GM23338 (cell line): ENCODE measurements at regions not wholly inside any gene's neighbourhood (a gene's known extent, or its start where the extent isn't known, plus 50 kb on each side); places are given as distances from the start of the nearest gene placed in this dataset.
A peak's percentile ranks its signal among the peaks of the same experiment; 100 is the strongest.

Experiments
- ATAC-seq: fragments of 200-7000 bp; cut with Tn5 transposase; 3 replicates; pipeline ENCODE4 v1.9.1; 2020
- DNase-seq: peaks from one replicate; pipeline ENCODE4 v3.0.0-alpha.2; 2015; ENCODE audit warnings: low spot score
- H2AFZ ChIP-seq: fragments of 200-600 bp; sonication (generic); 2 replicates; pipeline ENCODE4 v1.8.0; 2016; ENCODE audit warnings: antibody characterized with exemption, mild to moderate bottlenecking, moderate library complexity
- H3F3A ChIP-seq: fragments of 200-600 bp; sonication (generic); replicated peaks from 2 replicates; pipeline ENCODE4 v1.8.0; 2017; ENCODE audit warnings: antibody characterized with exemption, mixed run types, low read depth
- H3K27ac ChIP-seq: fragments of 200-600 bp; sonication (generic); 2 replicates; pipeline ENCODE4 v1.6.1; 2016; ENCODE audit warnings: low read depth
- H3K27me3 ChIP-seq: fragments of 200-600 bp; sonication (generic); 2 replicates; pipeline ENCODE4 v1.8.0; 2016; ENCODE audit warnings: mild to moderate bottlenecking, mixed run types, moderate library complexity; ENCODE audit not compliant: insufficient read depth
- H3K36me3 ChIP-seq: fragments of 200-600 bp; sonication (generic); 2 replicates; pipeline ENCODE4 v1.8.0; 2016; ENCODE audit warnings: mild to moderate bottlenecking; ENCODE audit not compliant: insufficient read depth
- H3K4me1 ChIP-seq: fragments of 200-600 bp; sonication (generic); 2 replicates; pipeline ENCODE4 v1.8.0; 2016; ENCODE audit warnings: mild to moderate bottlenecking, moderate library complexity; ENCODE audit not compliant: insufficient read depth
- H3K4me2 ChIP-seq: fragments of 200-600 bp; sonication (generic); 2 replicates; pipeline ENCODE4 v1.7.1; 2017; ENCODE audit warnings: mixed run types
- H3K4me3 ChIP-seq: fragments of 200-600 bp; sonication (generic); 2 replicates; pipeline ENCODE4 v1.6.1; 2016; ENCODE audit warnings: mixed run types
- H3K79me2 ChIP-seq: fragments of 200-600 bp; sonication (generic); replicated peaks from 2 replicates; pipeline ENCODE4 v1.8.0; 2017; ENCODE audit warnings: mild to moderate bottlenecking; ENCODE audit not compliant: insufficient read depth
- H3K9me2 ChIP-seq: fragments of 200-600 bp; sonication (generic); 2 replicates; pipeline ENCODE4 v1.8.0; 2017; ENCODE audit not compliant: insufficient read depth
- H4K20me1 ChIP-seq: fragments of 200-600 bp; sonication (generic); replicated peaks from 2 replicates; pipeline ENCODE4 v1.8.0; 2017; ENCODE audit warnings: mild to moderate bottlenecking; ENCODE audit not compliant: insufficient read depth
- H3K27ac Mint-ChIP-seq: 2 replicates; pipeline ENCODE4 v1.8.0; 2020; ENCODE audit warnings: inconsistent platforms, mild to moderate bottlenecking, moderate library complexity, mixed read lengths
- H3K27me3 Mint-ChIP-seq: 3 replicates; pipeline ENCODE4 v1.8.0; 2022; ENCODE audit warnings: low read depth, mild to moderate bottlenecking, moderate library complexity, mixed read lengths, inconsistent platforms; ENCODE audit not compliant: insufficient read depth, poor library complexity
- H3K36me3 Mint-ChIP-seq: 3 replicates; pipeline ENCODE4 v1.8.0; 2021; ENCODE audit warnings: low read depth, mild to moderate bottlenecking, inconsistent platforms, moderate library complexity, mixed read lengths
- H3K4me1 Mint-ChIP-seq: 3 replicates; pipeline ENCODE4 v1.8.0; 2020; ENCODE audit warnings: mild to moderate bottlenecking, inconsistent platforms, mixed read lengths
- H3K4me3 Mint-ChIP-seq: 3 replicates; pipeline ENCODE4 v1.8.0; 2021; ENCODE audit warnings: moderate library complexity, mild to moderate bottlenecking, inconsistent platforms, mixed read lengths
- H3K9me3 Mint-ChIP-seq: 3 replicates; pipeline ENCODE4 v1.8.0; 2020; ENCODE audit warnings: moderate library complexity, mild to moderate bottlenecking, inconsistent platforms, mixed read lengths
- CREB1 ChIP-seq: fragments of 250-450 bp; sonication (Bioruptor Pico); IDR thresholded peaks from 2 replicates; pipeline ENCODE4 v1.5.0; 2020; ENCODE audit warnings: low read depth, mild to moderate bottlenecking, moderate library complexity
- EZH2phosphoT487 ChIP-seq: fragments of 200-600 bp; sonication (generic); IDR thresholded peaks from one replicate; pipeline ENCODE4 v1.8.1; 2018; ENCODE audit warnings: antibody characterized with exemption; ENCODE audit not compliant: unreplicated experiment
- JUNB ChIP-seq: IDR thresholded peaks from one replicate; pipeline ENCODE4 v1.6.1; 2016; ENCODE audit warnings: antibody characterized with exemption; ENCODE audit not compliant: unreplicated experiment
- REST ChIP-seq: IDR thresholded peaks from one replicate; pipeline ENCODE4 v1.6.1; 2018; ENCODE audit warnings: antibody characterized with exemption; ENCODE audit not compliant: unreplicated experiment
- STAT1 ChIP-seq: IDR thresholded peaks from one replicate; pipeline ENCODE4 v1.6.1; 2016; ENCODE audit warnings: antibody characterized with exemption; ENCODE audit not compliant: unreplicated experiment
- ZNF114 ChIP-seq: fragments of 250-450 bp; sonication (Bioruptor Pico); IDR thresholded peaks from 2 replicates; pipeline ENCODE4 v1.5.0; 2020; ENCODE audit warnings: mild to moderate bottlenecking, moderate library complexity
- ZNF331 ChIP-seq: fragments of 250-450 bp; sonication (Bioruptor Pico); IDR thresholded peaks from 2 replicates; pipeline ENCODE4 v1.5.0; 2020; ENCODE audit warnings: low read depth, mild to moderate bottlenecking, moderate library complexity
- TF ChIP-seq, protein P1 (sequence below), 2 experiments: fragments of 200-600 bp in 1 of 2; sonication (generic) in 1 of 2; conservative IDR thresholded peaks; 2 replicates each; pipeline versions ENCODE4 v1.5.1 to v1.6.1; 2016 to 2017; ENCODE audit warnings: antibody characterized with exemption in 2 of 2, low read depth in 2 of 2, mild to moderate bottlenecking in 2 of 2, moderate library complexity in 1 of 2

GRCh38 chr2:74041726-74042125, 57.0 kb downstream of the TET3 start:
- H3K79me2 ChIP-seq: peaks cover 74% of the 10 kb centered on the region
- no peaks in the 10 kb centered on the region for H3K36me3 ChIP-seq
- Mint-ChIP-seq H3K4me3 (no peak overlapping the region), H3K27ac (no peak overlapping the region), H3K9me3 (no peaks in the 10 kb centered on the region), H3K36me3 (peaks cover under 1% of the 10 kb centered on the region), H3K4me1 (peaks cover 32% of the 10 kb centered on the region), H3K27me3 (peaks cover 4% of the 10 kb centered on the region)
- TF ChIP-seq JUNB (no peak), ZNF331 (CRISPR knock-in tag) (no peak), EZH2phosphoT487 (no peak)
- H3K27me3 ChIP-seq: no peaks in the 10 kb centered on the region
- H3K4me3 ChIP-seq: no peak overlapping the region
- peaks cover 45% of the 10 kb centered on the region for H4K20me1 ChIP-seq
- no peak overlapping the region for H3K27ac ChIP-seq
- H3K4me1 ChIP-seq: peaks cover 17% of the 10 kb centered on the region
- ATAC-seq (no peak), DNase-seq (no peak)
- no peaks in the 10 kb centered on the region for H3K9me2 ChIP-seq
- no peak overlapping the region for H3K4me2 ChIP-seq
- H3F3A ChIP-seq: no peaks in the 10 kb centered on the region
- H2AFZ ChIP-seq: no peak overlapping the region

DNA sequence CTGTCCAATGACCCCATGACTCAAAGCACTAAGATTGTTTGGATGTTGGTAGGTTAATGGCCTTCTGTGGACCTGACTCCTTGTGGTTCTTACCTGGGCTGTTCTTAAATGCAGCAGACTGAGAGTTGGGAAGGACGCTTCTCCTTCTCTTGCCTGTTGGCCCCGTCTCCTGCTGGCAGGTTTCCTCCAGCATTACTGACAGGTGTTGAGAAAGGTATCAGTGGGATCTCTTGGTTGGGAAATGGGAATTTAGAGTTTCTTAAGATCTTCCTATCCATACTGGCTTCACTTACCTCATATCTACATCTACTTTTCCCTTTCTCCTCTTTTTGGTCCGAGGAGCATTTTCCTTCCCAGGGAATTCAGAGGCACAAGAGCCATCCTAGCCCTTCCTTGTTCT, 57.9 kb downstream of the TET3 start:
- no peak overlapping the region for H2AFZ ChIP-seq
- DNase-seq (no peak), ATAC-seq (no peak)
- no peaks in the 10 kb centered on the region for H3K27me3 ChIP-seq
- 0 out of 2 replicates have a peak overlapping the region, but pooled peaks have one; percentile 55 for H3K4me2 ChIP-seq
- H3K4me1 Mint-ChIP-seq: peaks cover 32% of the 10 kb centered on the region
- H3K4me3 ChIP-seq: no peak overlapping the region
- TF ChIP-seq REST (no peak), CREB1 (CRISPR knock-in tag) (no peak), ZNF114 (CRISPR knock-in tag) (no peak), STAT1 (no peak)
- TF ChIP-seq, protein P1, sequence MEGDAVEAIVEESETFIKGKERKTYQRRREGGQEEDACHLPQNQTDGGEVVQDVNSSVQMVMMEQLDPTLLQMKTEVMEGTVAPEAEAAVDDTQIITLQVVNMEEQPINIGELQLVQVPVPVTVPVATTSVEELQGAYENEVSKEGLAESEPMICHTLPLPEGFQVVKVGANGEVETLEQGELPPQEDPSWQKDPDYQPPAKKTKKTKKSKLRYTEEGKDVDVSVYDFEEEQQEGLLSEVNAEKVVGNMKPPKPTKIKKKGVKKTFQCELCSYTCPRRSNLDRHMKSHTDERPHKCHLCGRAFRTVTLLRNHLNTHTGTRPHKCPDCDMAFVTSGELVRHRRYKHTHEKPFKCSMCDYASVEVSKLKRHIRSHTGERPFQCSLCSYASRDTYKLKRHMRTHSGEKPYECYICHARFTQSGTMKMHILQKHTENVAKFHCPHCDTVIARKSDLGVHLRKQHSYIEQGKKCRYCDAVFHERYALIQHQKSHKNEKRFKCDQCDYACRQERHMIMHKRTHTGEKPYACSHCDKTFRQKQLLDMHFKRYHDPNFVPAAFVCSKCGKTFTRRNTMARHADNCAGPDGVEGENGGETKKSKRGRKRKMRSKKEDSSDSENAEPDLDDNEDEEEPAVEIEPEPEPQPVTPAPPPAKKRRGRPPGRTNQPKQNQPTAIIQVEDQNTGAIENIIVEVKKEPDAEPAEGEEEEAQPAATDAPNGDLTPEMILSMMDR (conservative IDR thresholded peaks at IDR 0.05; ENCODE audit: low read depth in 2 of 2): no peak
- peaks cover 17% of the 10 kb centered on the region for H3K4me1 ChIP-seq
- peak overlapping the region; percentile 51; the same call in 1 of the 2 replicates for H3K27ac ChIP-seq
- H3K4me3 Mint-ChIP-seq: no peak overlapping the region
- no peaks in the 10 kb centered on the region for H3K36me3 ChIP-seq
- no peak overlapping the region for H3K27ac Mint-ChIP-seq
- peaks cover 65% of the 10 kb centered on the region for H3K79me2 ChIP-seq
- no peaks in the 10 kb centered on the region for H3K9me2 ChIP-seq
- no peaks in the 10 kb centered on the region for H3K9me3 Mint-ChIP-seq
- peaks cover 4% of the 10 kb centered on the region for H3K36me3 Mint-ChIP-seq
- H3F3A ChIP-seq: no peaks in the 10 kb centered on the region
- H3K27me3 Mint-ChIP-seq: peaks cover 4% of the 10 kb centered on the region
- H4K20me1 ChIP-seq: peaks cover 37% of the 10 kb centered on the region
